ENCODE measurements at regions not wholly inside any gene's neighbourhood (a gene's known extent, or its start where the extent isn't known, plus 50 kb on each side); places are given as distances from the start of the nearest gene placed in this dataset.
A peak's percentile ranks its signal among the peaks of the same experiment; 100 is the strongest.

GRCh38 chr5:143761663-143762062 is 50.3 kb upstream of the HMHB1 start:
- no peak for DNase-seq (ENCODE audit: low read depth)

GRCh38 chr5:143760755-143761154 is 51.2 kb upstream of the HMHB1 start:
- no peak for DNase-seq (ENCODE audit: low read depth)

GRCh38 chr5:143760131-143760505 is 51.8 kb upstream of the HMHB1 start:
- no peak for DNase-seq (ENCODE audit: low read depth)

- DNase-seq (ENCODE audit: low read depth), result peak; percentile 20
Observed at GRCh38 chr5:143759396-143760130, 52.4 kb upstream of the HMHB1 start.

- DNase-seq (ENCODE audit: low read depth), result no peak
Observed at GRCh38 chr5:143758750-143759149, 53.2 kb upstream of the HMHB1 start.

GRCh38 chr5:143758015-143758414 is 53.9 kb upstream of the HMHB1 start:
- no peak for DNase-seq (ENCODE audit: low read depth)

- no peak for DNase-seq (ENCODE audit: low read depth)
Observed at GRCh38 chr5:143757116-143757515, 54.8 kb upstream of the HMHB1 start.

GRCh38 chr5:143755966-143756365 is 56.0 kb upstream of the HMHB1 start:
- no peak for DNase-seq (ENCODE audit: low read depth)

- DNase-seq (ENCODE audit: low read depth), result no peak
Observed at GRCh38 chr5:143752165-143752850, 59.7 kb upstream of the HMHB1 start.

- no peak for DNase-seq (ENCODE audit: low read depth)
Observed at GRCh38 chr5:143751342-143751741, 60.6 kb upstream of the HMHB1 start.

- DNase-seq (ENCODE audit: low read depth), result peak; percentile 44
Observed at GRCh38 chr5:143749581-143750205, 62.3 kb upstream of the HMHB1 start.

GRCh38 chr5:143748516-143748915 is 63.4 kb upstream of the HMHB1 start:
- DNase-seq (ENCODE audit: low read depth), result no peak

GRCh38 chr5:143742951-143743350 is 69.0 kb upstream of the HMHB1 start:
- peak; percentile 27 for DNase-seq (ENCODE audit: low read depth)

- DNase-seq (ENCODE audit: low read depth), result no peak
Observed at GRCh38 chr5:143741421-143741820, 70.5 kb upstream of the HMHB1 start.

- DNase-seq (ENCODE audit: low read depth), result no peak
Observed at GRCh38 chr5:143740956-143741355, 71.0 kb upstream of the HMHB1 start.

GRCh38 chr5:143739746-143740145 is 72.2 kb upstream of the HMHB1 start:
- DNase-seq (ENCODE audit: low read depth), result no peak

GRCh38 chr5:143738417-143739401 is 73.3 kb upstream of the HMHB1 start:
- DNase-seq (ENCODE audit: low read depth), result no peak

GRCh38 chr5:143737062-143737461 is 74.9 kb upstream of the HMHB1 start:
- no peak for DNase-seq (ENCODE audit: low read depth)

GRCh38 chr5:143734456-143734780 is 77.5 kb upstream of the HMHB1 start:
- no peak for DNase-seq (ENCODE audit: low read depth)

GRCh38 chr5:143733665-143734455 is 78.1 kb upstream of the HMHB1 start:
- DNase-seq (ENCODE audit: low read depth), result peak; percentile 80

GRCh38 chr5:143732402-143732801 is 79.6 kb upstream of the HMHB1 start:
- DNase-seq (ENCODE audit: low read depth), result no peak
